Transverse colon (tissue), 4 donors: ENCODE measurements at regions not wholly inside any gene's neighbourhood (a gene's known extent, or its start where the extent isn't known, plus 50 kb on each side); places are given as distances from the start of the nearest gene placed in this dataset.

Experiments
- CTCF ChIP-seq, 5 experiments: fragments of 200-600 bp in 3 of 5; fragments of 450-650 bp in 2 of 5; sonication (generic) in 3 of 5; IDR thresholded peaks; 1 replicate in 2 of 5; 2 replicates in 3 of 5; pipeline ENCODE4 v1.5.1; 2016 to 2017; ENCODE audit warnings: antibody characterized with exemption in 5 of 5, inconsistent platforms in 3 of 5, mild to moderate bottlenecking in 2 of 5, moderate library complexity in 1 of 5
- POLR2A ChIP-seq: fragments of 450-650 bp; IDR thresholded peaks from one replicate; pipeline ENCODE4 v1.6.1; 2016; ENCODE audit warnings: antibody characterized with exemption, mild to moderate bottlenecking, moderate library complexity
- POLR2AphosphoS5 ChIP-seq, 3 donors: sonication (generic); formaldehyde crosslinking; IDR thresholded peaks; one replicate each; pipeline ENCODE4 v1.6.1; 2016; ENCODE audit warnings: antibody characterized with exemption in 3 of 3

GRCh38 chr18:61203151-61203550 is 130.1 kb upstream of the CDH20 start:
- TF ChIP-seq CTCF (IDR thresholded peaks at IDR 0.05) (no peak), POLR2A (no peak), POLR2AphosphoS5 (IDR thresholded peaks at IDR 0.05) (no peak)
